HG02623 (cell line): ENCODE measurements at regions not wholly inside any gene's neighbourhood (a gene's known extent, or its start where the extent isn't known, plus 50 kb on each side); places are given as distances from the start of the nearest gene placed in this dataset.
"Not testable (repeated sequence)": the region's sequence is repeated elsewhere in the genome, so short reads cannot be mapped to it uniquely, and the experiment has no call there.

Source experiments
- ATAC-seq: cut with Tn5 transposase; IDR thresholded peaks from one replicate; pipeline ENCODE4 v1.9.1; 2021; ENCODE audit warnings: moderate library complexity; ENCODE audit not compliant: unreplicated experiment

- ATAC-seq = no peak
Observed at GRCh38 chr18:75862458-75862857, 435.0 kb upstream of the SMIM21 start.

- no peak for ATAC-seq
Observed at GRCh38 chr18:75860166-75860565, 432.7 kb upstream of the SMIM21 start.

- ATAC-seq = no peak
Observed at GRCh38 chr18:75859533-75859932, 432.0 kb upstream of the SMIM21 start.

- no peak for ATAC-seq
Observed at GRCh38 chr18:75858754-75859153, 431.3 kb upstream of the SMIM21 start.

GRCh38 chr18:75857558-75857957, 430.1 kb upstream of the SMIM21 start:
- no peak for ATAC-seq

- no peak for ATAC-seq
Observed at GRCh38 chr18:75854808-75855207, 427.3 kb upstream of the SMIM21 start.

- no peak for ATAC-seq
Observed at GRCh38 chr18:75854174-75854573, 426.7 kb upstream of the SMIM21 start.

- no peak for ATAC-seq
Observed at GRCh38 chr18:75846321-75846720, 418.8 kb upstream of the SMIM21 start.

GRCh38 chr18:75845413-75845812, 417.9 kb upstream of the SMIM21 start:
- no peak for ATAC-seq

GRCh38 chr18:75844146-75844545, 416.6 kb upstream of the SMIM21 start:
- ATAC-seq = no peak

- ATAC-seq = no peak
Observed at GRCh38 chr18:75840131-75840530, 412.6 kb upstream of the SMIM21 start.

GRCh38 chr18:75839686-75840085, 412.2 kb upstream of the SMIM21 start:
- not testable (repeated sequence) for ATAC-seq

- no peak for ATAC-seq
Observed at GRCh38 chr18:75839041-75839440, 411.5 kb upstream of the SMIM21 start.

GRCh38 chr18:75837316-75837715, 409.8 kb upstream of the SMIM21 start:
- no peak for ATAC-seq

GRCh38 chr18:75836516-75836915, 409.0 kb upstream of the SMIM21 start:
- ATAC-seq = no peak

GRCh38 chr18:75831960-75832359, 404.5 kb upstream of the SMIM21 start:
- ATAC-seq = no peak

GRCh38 chr18:75830828-75831227, 403.3 kb upstream of the SMIM21 start:
- no peak for ATAC-seq

GRCh38 chr18:75829091-75829490, 401.6 kb upstream of the SMIM21 start:
- no peak for ATAC-seq

GRCh38 chr18:75828379-75828778, 400.9 kb upstream of the SMIM21 start:
- ATAC-seq = no peak

GRCh38 chr18:75827751-75828287, 400.3 kb upstream of the SMIM21 start:
- ATAC-seq = no peak

GRCh38 chr18:75824661-75825060, 397.2 kb upstream of the SMIM21 start:
- ATAC-seq = no peak

- ATAC-seq = no peak
Observed at GRCh38 chr18:75823471-75823870, 396.0 kb upstream of the SMIM21 start.

- ATAC-seq = no peak
Observed at GRCh38 chr18:75818383-75818782, 390.9 kb upstream of the SMIM21 start.

GRCh38 chr18:75815767-75816166, 388.3 kb upstream of the SMIM21 start:
- no peak for ATAC-seq
